PC-3 (cell line): ENCODE measurements at regions not wholly inside any gene's neighbourhood (a gene's known extent, or its start where the extent isn't known, plus 50 kb on each side); places are given as distances from the start of the nearest gene placed in this dataset.

Experiments used
- ATAC-seq: fragments of 200-7000 bp; cut with Tn5 transposase; 2 replicates; pipeline ENCODE4 v1.9.1; 2020; ENCODE audit warnings: mild to moderate bottlenecking, moderate library complexity
- BruUV-seq: library from RNA; stranded (reverse); fragments of 400-500 nt; replicated peaks from 2 replicates; lab custom pipeline; 2021; lab: Mats Ljungman, UMichigan
- CTCF ChIA-PET: fragments of 300-600 bp; sonication (Branson Sonifier 250); formaldehyde crosslinking; loops from one replicate; lab custom pipeline; 2022; ENCODE audit warnings: antibody characterized with exemption; lab: Charles Lee
- POLR2A ChIA-PET: fragments of 300-600 bp; sonication (Branson Sonifier 250); formaldehyde crosslinking; loops from one replicate; lab custom pipeline; 2022; ENCODE audit warnings: antibody characterized with exemption; ENCODE audit not compliant: unreplicated experiment; lab: Charles Lee
- DNase-seq: peaks from one replicate; pipeline ENCODE4 v3.0.0-alpha.2; 2015
- H2AFZ ChIP-seq: fragments of 300-600 bp; sonication (generic); 2 replicates; pipeline ENCODE4 v1.6.0; 2016; ENCODE audit warnings: antibody characterized with exemption, low read length
- H3F3A ChIP-seq: fragments of 300-600 bp; sonication (generic); one replicate; pipeline ENCODE4 v1.6.0; 2017; ENCODE audit warnings: antibody characterized with exemption, low read length, control low read depth, mild to moderate bottlenecking; ENCODE audit not compliant: unreplicated experiment
- H3K27ac ChIP-seq: fragments of 300-600 bp; sonication (generic); 2 replicates; pipeline ENCODE4 v1.5.1; 2016; ENCODE audit warnings: mild to moderate bottlenecking, low read length
- H3K27me3 ChIP-seq: fragments of 300-600 bp; sonication (generic); 2 replicates; pipeline ENCODE4 v1.6.1; 2016; ENCODE audit warnings: low read length, mixed read lengths
- H3K36me3 ChIP-seq: fragments of 300-600 bp; sonication (generic); 2 replicates; pipeline ENCODE4 v1.6.1; 2016; ENCODE audit warnings: low read depth, mixed run types, low read length, mixed read lengths
- H3K4me1 ChIP-seq: fragments of 300-600 bp; sonication (generic); 2 replicates; pipeline ENCODE4 v1.5.1; 2016; ENCODE audit warnings: low read length; ENCODE audit not compliant: insufficient read depth
- H3K4me2 ChIP-seq: fragments of 300-600 bp; sonication (generic); 2 replicates; pipeline ENCODE4 v1.6.0; 2016; ENCODE audit warnings: low read length
- H3K4me3 ChIP-seq: fragments of 300-600 bp; sonication (generic); 2 replicates; pipeline ENCODE4 v1.5.1; 2016; ENCODE audit warnings: mild to moderate bottlenecking, low read length, mixed read lengths
- H3K79me2 ChIP-seq: fragments of 300-600 bp; sonication (generic); 2 replicates; pipeline ENCODE4 v1.6.1; 2017; ENCODE audit warnings: low read length, mixed read lengths
- H3K9ac ChIP-seq: fragments of 300-600 bp; sonication (generic); 2 replicates; pipeline ENCODE4 v1.6.0; 2016; ENCODE audit warnings: mild to moderate bottlenecking, low read length
- H3K9me2 ChIP-seq: fragments of 300-600 bp; sonication (generic); replicated peaks from 2 replicates; pipeline ENCODE4 v1.6.1; 2016; ENCODE audit warnings: mixed run types, low read length, mixed read lengths
- H3K9me3 ChIP-seq: fragments of 300-600 bp; sonication (generic); 2 replicates; pipeline ENCODE4 v1.6.1; 2016; ENCODE audit warnings: low read length, mixed read lengths
- H4K20me1 ChIP-seq: fragments of 300-600 bp; sonication (generic); 2 replicates; pipeline ENCODE4 v1.6.1; 2016; ENCODE audit warnings: low read length, mixed read lengths
- EZH2 ChIP-seq: fragments of 300-600 bp; sonication (generic); IDR thresholded peaks from one replicate; pipeline ENCODE4 v1.6.1; 2017; ENCODE audit warnings: antibody characterized with exemption, mild to moderate bottlenecking, low read length; ENCODE audit not compliant: unreplicated experiment
- EZH2phosphoT487 ChIP-seq: fragments of 300-600 bp; sonication (generic); IDR thresholded peaks from 2 replicates; pipeline ENCODE4 v1.6.1; 2018; ENCODE audit warnings: mild to moderate bottlenecking, antibody characterized with exemption, low read length, borderline replicate concordance
- intact Hi-C: fragments of 100-400 bp; cut with micrococcal nuclease; formaldehyde crosslinking; loops from 2 replicates; pipeline ENCODE4 v1.9.0; 2023
- TF ChIP-seq, protein P1 (sequence below): fragments of 300-600 bp; sonication (generic); conservative IDR thresholded peaks from 2 replicates; pipeline ENCODE4 v1.5.1; 2017; ENCODE audit warnings: antibody characterized with exemption, low read depth, mild to moderate bottlenecking, low read length

DNA sequence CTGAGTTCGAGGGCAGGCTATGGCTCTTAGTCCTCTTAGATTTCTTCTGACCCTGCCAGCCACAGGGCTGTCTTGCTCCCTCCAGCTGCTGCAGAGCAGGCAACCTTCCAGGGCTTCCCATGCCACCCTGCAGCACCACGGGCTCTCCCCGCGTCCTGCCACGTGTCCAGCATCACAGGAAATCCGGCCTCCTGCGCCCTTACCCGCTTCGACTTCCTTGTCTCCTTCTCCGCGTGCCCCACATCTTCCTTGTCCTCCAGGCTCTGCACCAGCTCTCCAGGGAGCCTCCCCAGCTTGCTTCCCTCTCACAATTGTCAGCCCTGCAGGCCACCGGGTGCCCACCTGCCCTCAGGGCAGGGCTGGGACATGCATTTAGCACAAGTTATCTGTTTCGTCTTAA, 253.5 kb downstream of the DCDC2C start:
- intact Hi-C loops: no loop called here
- TF ChIP-seq EZH2phosphoT487: no peak
- TF ChIP-seq, protein P1, sequence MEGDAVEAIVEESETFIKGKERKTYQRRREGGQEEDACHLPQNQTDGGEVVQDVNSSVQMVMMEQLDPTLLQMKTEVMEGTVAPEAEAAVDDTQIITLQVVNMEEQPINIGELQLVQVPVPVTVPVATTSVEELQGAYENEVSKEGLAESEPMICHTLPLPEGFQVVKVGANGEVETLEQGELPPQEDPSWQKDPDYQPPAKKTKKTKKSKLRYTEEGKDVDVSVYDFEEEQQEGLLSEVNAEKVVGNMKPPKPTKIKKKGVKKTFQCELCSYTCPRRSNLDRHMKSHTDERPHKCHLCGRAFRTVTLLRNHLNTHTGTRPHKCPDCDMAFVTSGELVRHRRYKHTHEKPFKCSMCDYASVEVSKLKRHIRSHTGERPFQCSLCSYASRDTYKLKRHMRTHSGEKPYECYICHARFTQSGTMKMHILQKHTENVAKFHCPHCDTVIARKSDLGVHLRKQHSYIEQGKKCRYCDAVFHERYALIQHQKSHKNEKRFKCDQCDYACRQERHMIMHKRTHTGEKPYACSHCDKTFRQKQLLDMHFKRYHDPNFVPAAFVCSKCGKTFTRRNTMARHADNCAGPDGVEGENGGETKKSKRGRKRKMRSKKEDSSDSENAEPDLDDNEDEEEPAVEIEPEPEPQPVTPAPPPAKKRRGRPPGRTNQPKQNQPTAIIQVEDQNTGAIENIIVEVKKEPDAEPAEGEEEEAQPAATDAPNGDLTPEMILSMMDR: no peak
- no peak for TF ChIP-seq EZH2
- BruUV-seq: no TSS peak
- Histone ChIP-seq H3K79me2 (no peaks in the 10 kb centered on the region), H3K4me2 (no peak overlapping the region), H3K4me1 (no peaks in the 10 kb centered on the region), H4K20me1 (no peaks in the 10 kb centered on the region), H3K4me3 (no peak overlapping the region), H3K27me3 (peaks cover 13% of the 10 kb centered on the region; the same call in 1 of the 2 replicates), H2AFZ (no peak overlapping the region), H3K9me2 (no peaks in the 10 kb centered on the region), H3K27ac (no peak overlapping the region), H3K9me3 (no peaks in the 10 kb centered on the region), H3K36me3 (no peaks in the 10 kb centered on the region), H3K9ac (no peak overlapping the region), H3F3A (no peaks in the 10 kb centered on the region)
- ChIA-PET CTCF (no interaction called here), POLR2A (no interaction called here)
- DNase-seq: no peak
- no peak for ATAC-seq

DNA sequence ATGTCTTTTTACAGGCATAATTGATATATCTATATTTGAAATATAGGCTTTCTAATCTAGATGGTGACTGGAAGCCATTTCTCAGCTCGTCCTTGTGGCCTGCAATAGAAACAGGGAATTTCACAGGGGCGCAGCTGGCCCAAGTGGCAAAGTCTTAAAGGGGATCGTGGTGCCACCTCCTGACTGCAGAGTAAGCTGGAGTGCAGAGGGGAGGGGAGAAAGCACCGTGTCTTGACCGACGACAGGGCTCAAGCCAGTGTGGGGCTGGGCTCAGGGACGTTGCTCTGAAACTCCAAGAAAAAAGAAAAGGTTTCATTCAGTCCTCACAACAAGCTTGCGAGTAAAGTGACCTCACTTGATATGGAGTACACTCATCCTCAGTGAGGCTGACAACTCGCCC, 255.1 kb downstream of the DCDC2C start:
- Histone ChIP-seq H4K20me1 (no peaks in the 10 kb centered on the region), H3K27ac (no peak overlapping the region), H3K9me3 (no peaks in the 10 kb centered on the region), H3K4me3 (no peak overlapping the region), H3K27me3 (peaks cover 10% of the 10 kb centered on the region; the same call in 1 of the 2 replicates), H3K9me2 (no peaks in the 10 kb centered on the region), H3K9ac (no peak overlapping the region), H2AFZ (no peak overlapping the region), H3K79me2 (no peaks in the 10 kb centered on the region), H3K4me2 (no peak overlapping the region), H3F3A (no peaks in the 10 kb centered on the region), H3K4me1 (no peaks in the 10 kb centered on the region), H3K36me3 (no peaks in the 10 kb centered on the region)
- POLR2A ChIA-PET: no interaction called here
- intact Hi-C loops: no loop called here
- BruUV-seq: no TSS peak
- no peak for TF ChIP-seq EZH2
- TF ChIP-seq, protein P1: no peak
- no peak for TF ChIP-seq EZH2phosphoT487
- CTCF ChIA-PET: no interaction called here
- DNase-seq (no peak), ATAC-seq (no peak)

DNA sequence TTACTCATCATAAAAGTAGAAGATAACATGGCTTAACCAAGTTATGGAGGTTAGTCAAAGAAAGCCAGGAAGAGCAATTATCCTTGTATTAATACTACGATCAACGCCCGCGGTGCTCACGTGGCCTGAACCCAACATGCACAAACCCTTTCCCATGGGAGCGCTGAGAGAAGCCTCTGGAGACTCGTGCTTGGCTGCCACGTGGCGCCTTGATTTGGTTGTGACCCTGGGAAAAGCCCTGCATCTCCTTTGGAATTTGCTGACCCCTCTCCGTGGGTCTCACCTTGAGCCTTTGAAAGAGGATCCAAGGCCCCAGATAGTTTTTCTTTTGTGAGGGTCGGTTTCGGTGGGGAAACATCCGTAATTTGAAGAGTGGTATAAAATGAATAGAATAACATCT, 255.6 kb downstream of the DCDC2C start:
- H3F3A ChIP-seq: no peaks in the 10 kb centered on the region
- H3K27ac ChIP-seq: no peak overlapping the region
- ChIA-PET POLR2A (no interaction called here), CTCF (no interaction called here)
- intact Hi-C loops: no loop called here
- no TSS peak for BruUV-seq
- no peak overlapping the region for H3K4me3 ChIP-seq
- DNase-seq: no peak
- no peak overlapping the region for H2AFZ ChIP-seq
- TF ChIP-seq EZH2 (no peak), EZH2phosphoT487 (no peak)
- TF ChIP-seq, protein P1: no peak
- ATAC-seq: no peak
- no peaks in the 10 kb centered on the region for H3K4me1 ChIP-seq
- no peaks in the 10 kb centered on the region for H3K79me2 ChIP-seq
- peaks cover 5% of the 10 kb centered on the region; the same call in 1 of the 2 replicates for H3K27me3 ChIP-seq
- H4K20me1 ChIP-seq: no peaks in the 10 kb centered on the region
- H3K9me3 ChIP-seq: no peaks in the 10 kb centered on the region
- H3K4me2 ChIP-seq: no peak overlapping the region
- no peaks in the 10 kb centered on the region for H3K36me3 ChIP-seq
- H3K9me2 ChIP-seq: no peaks in the 10 kb centered on the region
- no peak overlapping the region for H3K9ac ChIP-seq
